Astrocyte (in vitro differentiated cells and primary cell): ENCODE measurements at regions not wholly inside any gene's neighbourhood (a gene's known extent, or its start where the extent isn't known, plus 50 kb on each side); places are given as distances from the start of the nearest gene placed in this dataset.

ENCODE experiments used
- CTCF ChIP-seq: IDR thresholded peaks from 2 replicates; pipeline ENCODE4 v1.5.1; 2011; ENCODE audit warnings: low read depth, mild to moderate bottlenecking, inconsistent platforms, low read length, moderate library complexity; ENCODE audit not compliant: insufficient read depth
- EZH2 ChIP-seq: IDR thresholded peaks from 2 replicates; pipeline ENCODE4 v1.6.1; 2012; ENCODE audit warnings: mild to moderate bottlenecking, low read length, inconsistent platforms; ENCODE audit not compliant: insufficient read depth

DNA sequence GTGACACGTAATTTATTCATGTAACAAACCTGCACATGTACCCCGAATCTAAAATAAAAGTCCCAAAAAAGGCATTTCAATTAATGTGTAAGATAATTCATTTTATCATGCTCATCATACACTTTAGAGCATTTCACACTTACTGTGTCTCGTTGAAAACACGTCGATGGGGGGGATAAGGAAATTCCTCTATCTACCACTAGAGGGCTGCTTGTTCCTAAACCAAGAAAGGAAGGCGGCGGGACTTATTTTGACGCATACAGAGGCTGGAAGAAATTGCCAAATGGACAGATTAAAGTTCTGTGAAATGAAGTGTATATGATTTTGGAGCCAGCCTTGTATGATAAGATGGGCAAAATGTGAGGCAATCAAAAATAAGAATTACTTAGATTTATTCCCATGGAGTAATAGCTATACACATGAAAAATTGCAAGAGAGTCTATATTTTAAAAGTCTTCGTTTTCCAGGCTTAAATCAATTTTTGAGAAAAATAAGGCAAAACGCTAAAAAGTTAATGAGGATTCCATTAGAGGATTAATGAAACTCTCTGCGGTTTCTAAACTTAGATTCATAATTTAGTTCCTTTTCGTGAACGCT lies 346.8 kb downstream of the CNTN3 start:
- TF ChIP-seq CTCF (peak; percentile 81), EZH2 (no peak)
